IMR-90 (cell line): ENCODE measurements at regions not wholly inside any gene's neighbourhood (a gene's known extent, or its start where the extent isn't known, plus 50 kb on each side); places are given as distances from the start of the nearest gene placed in this dataset.

ENCODE experiments used
- ATAC-seq: fragments of 200-7000 bp; cut with Tn5 transposase; 2 replicates; pipeline ENCODE4 v1.9.1; 2020; ENCODE audit warnings: low read depth, mild to moderate bottlenecking, moderate library complexity
- BruUV-seq: library from RNA; stranded (reverse); fragments of 400-500 nt; replicated peaks from 2 replicates; lab custom pipeline; 2021; lab: Mats Ljungman, UMichigan
- CTCF ChIA-PET: fragments of 300-600 bp; formaldehyde crosslinking; extraction: SDS; loops from one replicate; lab custom pipeline; 2021; ENCODE audit warnings: antibody characterized with exemption; lab: Yijun Ruan, JAX
- POLR2A ChIA-PET: fragments of 300-600 bp; sonication (Branson Sonifier 250); formaldehyde crosslinking; loops from one replicate; lab custom pipeline; 2022; ENCODE audit warnings: antibody characterized with exemption; ENCODE audit not compliant: unreplicated experiment; lab: Charles Lee
- DNase-seq: peaks from one replicate; pipeline ENCODE4 v3.0.0; 2013
- H2AFZ ChIP-seq: replicated peaks from 2 replicates; pipeline ENCODE3; 2013; ENCODE audit warnings: low read length, mild to moderate bottlenecking; ENCODE audit not compliant: poor library complexity
- H2AK5ac ChIP-seq: 2 replicates; pipeline ENCODE4 v1.6.1; 2013; ENCODE audit warnings: low read depth, low read length, inconsistent platforms
- H2AK9ac ChIP-seq: replicated peaks from 2 replicates; pipeline ENCODE3; 2013; ENCODE audit warnings: mild to moderate bottlenecking, low read depth, low read length, moderate library complexity; ENCODE audit not compliant: poor library complexity
- H2BK120ac ChIP-seq: 2 replicates; pipeline ENCODE4 v1.6.1; 2013; ENCODE audit warnings: low read depth, low read length, inconsistent platforms
- H2BK15ac ChIP-seq: 3 replicates; pipeline ENCODE4 v1.6.1; 2013; ENCODE audit warnings: low read depth, low read length, inconsistent platforms
- H2BK20ac ChIP-seq: 2 replicates; pipeline ENCODE4 v1.6.1; 2013; ENCODE audit warnings: low read depth, mild to moderate bottlenecking, inconsistent platforms, low read length, moderate library complexity
- H2BK5ac ChIP-seq: 2 replicates; pipeline ENCODE4 v1.6.1; 2013; ENCODE audit warnings: mild to moderate bottlenecking, low read depth, low read length, inconsistent platforms; ENCODE audit not compliant: poor library complexity, severe bottlenecking
- H3K14ac ChIP-seq: replicated peaks from 2 replicates; pipeline ENCODE4 v1.6.1; 2013; ENCODE audit warnings: low read depth, low read length, inconsistent platforms
- H3K18ac ChIP-seq: 2 replicates; pipeline ENCODE4 v1.6.1; 2013; ENCODE audit warnings: low read depth, low read length, control low read depth
- H3K23ac ChIP-seq: 2 replicates; pipeline ENCODE4 v1.6.1; 2013; ENCODE audit warnings: low read depth, low read length, inconsistent platforms
- H3K27ac ChIP-seq: 2 replicates; pipeline ENCODE4 v1.5.1; 2013; ENCODE audit warnings: mild to moderate bottlenecking, control low read depth, low read length; ENCODE audit not compliant: insufficient read depth
- H3K27me3 ChIP-seq: 2 replicates; pipeline ENCODE4 v1.6.1; 2013; ENCODE audit warnings: low read length; ENCODE audit not compliant: control insufficient read depth, insufficient read depth
- H3K36me3 ChIP-seq: 2 replicates; pipeline ENCODE4 v1.6.1; 2013; ENCODE audit warnings: low read length, mixed read lengths; ENCODE audit not compliant: control insufficient read depth, insufficient read depth
- H3K4ac ChIP-seq: 2 replicates; pipeline ENCODE4 v1.6.1; 2013; ENCODE audit warnings: low read depth, low read length, inconsistent platforms
- H3K4me1 ChIP-seq: 2 replicates; pipeline ENCODE4 v1.6.1; 2013; ENCODE audit warnings: low read length, mixed read lengths; ENCODE audit not compliant: control insufficient read depth, insufficient read depth
- H3K4me2 ChIP-seq: 2 replicates; pipeline ENCODE4 v1.6.1; 2013; ENCODE audit warnings: low read depth, mild to moderate bottlenecking, control low read depth, low read length, moderate library complexity
- H3K4me3 ChIP-seq: 2 replicates; pipeline ENCODE4 v1.5.1; 2013; ENCODE audit warnings: low read depth, mild to moderate bottlenecking, control low read depth, low read length, moderate library complexity; ENCODE audit not compliant: insufficient read depth
- H3K56ac ChIP-seq: 2 replicates; pipeline ENCODE4 v1.6.1; 2013; ENCODE audit warnings: low read length, inconsistent platforms; ENCODE audit not compliant: insufficient read depth; ENCODE audit errors: extremely low read depth
- H3K79me1 ChIP-seq, 2 experiments: 2 replicates each; pipeline ENCODE4 v1.6.1; 2013; ENCODE audit warnings: low read length in 2 of 2, inconsistent platforms in 1 of 2, low read depth in 1 of 2
- H3K9ac ChIP-seq: 2 replicates; pipeline ENCODE4 v1.6.1; 2013; ENCODE audit warnings: low read depth, low read length, control low read depth
- H3K9me1 ChIP-seq: 2 replicates; pipeline ENCODE4 v1.6.1; 2013; ENCODE audit warnings: low read length, inconsistent platforms; ENCODE audit not compliant: insufficient read depth
- H3K9me3 ChIP-seq: 2 replicates; pipeline ENCODE4 v1.6.1; 2013; ENCODE audit warnings: low read length; ENCODE audit not compliant: control insufficient read depth, insufficient read depth
- H4K20me1 ChIP-seq: 2 replicates; pipeline ENCODE4 v1.6.1; 2013; ENCODE audit warnings: low read length, inconsistent platforms; ENCODE audit not compliant: insufficient read depth
- H4K5ac ChIP-seq: 2 replicates; pipeline ENCODE4 v1.6.1; 2013; ENCODE audit warnings: mild to moderate bottlenecking, low read depth, low read length, control low read depth
- H4K8ac ChIP-seq, 2 experiments: 2 replicates each; pipeline ENCODE4 v1.6.1; 2013; ENCODE audit warnings: low read depth in 2 of 2, low read length in 2 of 2, control low read depth in 1 of 2, inconsistent platforms in 1 of 2
- H4K91ac ChIP-seq: 2 replicates; pipeline ENCODE4 v1.6.1; 2013; ENCODE audit warnings: low read depth, low read length, inconsistent platforms; ENCODE audit not compliant: insufficient read depth
- BHLHE40 ChIP-seq: fragments of 150-350 bp; IDR thresholded peaks from 2 replicates; pipeline ENCODE4 v1.6.1; 2016; ENCODE audit warnings: mild to moderate bottlenecking, low read depth, low read length
- CHD1 ChIP-seq: IDR thresholded peaks from 2 replicates; pipeline ENCODE4 v1.6.1; 2012; ENCODE audit warnings: low read depth, low read length, improper control_type of control experiment
- CTCF ChIP-seq: conservative IDR thresholded peaks from 2 replicates; pipeline ENCODE4 v1.5.1; 2012; ENCODE audit warnings: mild to moderate bottlenecking, low read depth, low read length, improper control_type of control experiment
- FOS ChIP-seq: fragments of 150-350 bp; IDR thresholded peaks from 2 replicates; pipeline ENCODE4 v1.6.1; 2016; ENCODE audit warnings: low read depth, low read length
- MAFK ChIP-seq: IDR thresholded peaks from 2 replicates; pipeline ENCODE4 v1.6.1; 2012; ENCODE audit warnings: low read depth, low read length, improper control_type of control experiment
- MXI1 ChIP-seq: IDR thresholded peaks from 2 replicates; pipeline ENCODE4 v1.6.1; 2012; ENCODE audit warnings: low read depth, mild to moderate bottlenecking, low read length, moderate library complexity, borderline replicate concordance
- NFE2L2 ChIP-seq: fragments of 150-350 bp; IDR thresholded peaks from 2 replicates; pipeline ENCODE4 v1.6.1; 2016; ENCODE audit warnings: low read depth, mild to moderate bottlenecking, low read length
- POLR2A ChIP-seq: IDR thresholded peaks from 2 replicates; pipeline ENCODE4 v1.6.1; 2012; ENCODE audit warnings: mild to moderate bottlenecking, low read depth, low read length
- RFX5 ChIP-seq: IDR thresholded peaks from 2 replicates; pipeline ENCODE4 v1.8.0; 2012; ENCODE audit warnings: low read depth, mild to moderate bottlenecking, low read length, moderate library complexity
- SMC3 ChIP-seq: fragments of 150-350 bp; IDR thresholded peaks from 2 replicates; pipeline ENCODE4 v1.6.1; 2016; ENCODE audit warnings: low read depth, mild to moderate bottlenecking, antibody characterized with exemption, low read length, moderate library complexity
- WGBS, 2 experiments: methylation state at CpG; one replicate each; pipeline versions ENCODE4 v1.1.5 to v1.1.7; 2013; ENCODE audit warnings: missing lambda C conversion rate in 2 of 2; ENCODE audit not compliant: insufficient read length in 1 of 2; ENCODE audit errors: extremely low coverage in 2 of 2; 5-methylcytosine and 5-hydroxymethylcytosine counted together
- dilution Hi-C: fragments of 300-500 bp; cut with HindIII; formaldehyde crosslinking; loops from one replicate; pipeline ENCODE4 v1.14.3; 2018; ENCODE audit warnings: low sequenced_read_pairs; ENCODE audit not compliant: unreplicated experiment
- in situ Hi-C: fragments of 300-500 bp; cut with MboI; formaldehyde crosslinking; loops from 3 replicates; pipeline ENCODE4 v1.14.3; 2019; ENCODE audit warnings: low sequenced_read_pairs, inconsistent platforms, mixed read lengths
- intact Hi-C: fragments of 100-400 bp; cut with micrococcal nuclease; formaldehyde crosslinking; loops from 2 replicates; pipeline ENCODE4 v1.10.0; 2022
- TF ChIP-seq, protein P1 (sequence below): fragments of 150-350 bp; IDR thresholded peaks from 2 replicates; pipeline ENCODE4 v1.6.1; 2017; ENCODE audit warnings: mild to moderate bottlenecking, antibody characterized with exemption, low read length, low read depth

DNA sequence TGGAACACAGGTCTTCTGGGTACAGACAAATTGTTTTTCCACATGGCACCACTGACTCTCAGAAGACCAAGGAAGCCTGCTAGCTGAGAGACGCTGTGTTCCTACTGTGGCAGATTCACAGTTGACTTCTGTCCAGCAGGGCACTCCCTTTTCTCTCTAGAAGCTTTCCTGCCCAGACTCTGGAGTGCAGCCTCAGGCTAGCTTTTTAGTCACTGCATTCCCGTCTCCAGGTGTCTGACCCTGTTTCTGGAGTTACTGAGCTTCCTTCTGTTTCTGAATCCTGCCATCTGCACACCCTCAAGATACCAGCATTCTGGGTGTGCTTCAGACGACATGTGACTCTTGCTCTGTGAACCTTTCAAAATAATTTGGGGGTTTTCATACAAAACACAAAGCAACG, 125.1 kb downstream of the TMEM200C start:
- POLR2A ChIA-PET: no interaction called here
- ATAC-seq: no peak
- H3K4me2 ChIP-seq: no peak overlapping the region
- peaks cover 3% of the 10 kb centered on the region; the same call in 1 of the 2 replicates for H3K4me1 ChIP-seq
- TF ChIP-seq FOS (no peak), CHD1 (no peak), MAFK (no peak), RFX5 (no peak), CTCF (no peak), POLR2A (no peak), NFE2L2 (no peak), MXI1 (no peak), BHLHE40 (no peak), SMC3 (no peak)
- TF ChIP-seq, protein P1, sequence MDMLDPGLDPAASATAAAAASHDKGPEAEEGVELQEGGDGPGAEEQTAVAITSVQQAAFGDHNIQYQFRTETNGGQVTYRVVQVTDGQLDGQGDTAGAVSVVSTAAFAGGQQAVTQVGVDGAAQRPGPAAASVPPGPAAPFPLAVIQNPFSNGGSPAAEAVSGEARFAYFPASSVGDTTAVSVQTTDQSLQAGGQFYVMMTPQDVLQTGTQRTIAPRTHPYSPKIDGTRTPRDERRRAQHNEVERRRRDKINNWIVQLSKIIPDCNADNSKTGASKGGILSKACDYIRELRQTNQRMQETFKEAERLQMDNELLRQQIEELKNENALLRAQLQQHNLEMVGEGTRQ: no peak
- no peak overlapping the region for H3K4ac ChIP-seq
- CTCF ChIA-PET: no interaction called here
- H3K79me1 ChIP-seq: no peaks in the 10 kb centered on the region
- no peak overlapping the region for H2BK15ac ChIP-seq
- BruUV-seq: no TSS peak
- no peak overlapping the region for H4K91ac ChIP-seq
- H2BK120ac ChIP-seq: no peak overlapping the region
- H3K9ac ChIP-seq: no peak overlapping the region
- no peak overlapping the region for H3K27ac ChIP-seq
- dilution Hi-C loops (no loop called here), in situ Hi-C loops (no loop called here), intact Hi-C loops (no loop called here)
- H4K8ac ChIP-seq: no peak overlapping the region
- no peak overlapping the region for H3K18ac ChIP-seq
- 60% methylated on average over 1 of the region's 4 CpGs; no CpG with 5 or more reads in 1 of the 2 experiments for WGBS, 2 experiments
- no peak overlapping the region for H2BK20ac ChIP-seq
- no peaks in the 10 kb centered on the region for H3K36me3 ChIP-seq
- no peak overlapping the region for H3K14ac ChIP-seq
- no peak overlapping the region for H3K56ac ChIP-seq
- no peak overlapping the region for H2AK5ac ChIP-seq
- H4K5ac ChIP-seq: no peak overlapping the region
- no peak overlapping the region for H2AFZ ChIP-seq
- no peak overlapping the region for H2BK5ac ChIP-seq
- no peak overlapping the region for H3K23ac ChIP-seq
- no peak overlapping the region for H3K4me3 ChIP-seq
- peaks cover 2% of the 10 kb centered on the region; the same call in 1 of the 2 replicates for H3K9me1 ChIP-seq
- no peaks in the 10 kb centered on the region; the same call in 1 of the 2 replicates for H3K27me3 ChIP-seq
- no peak for DNase-seq
- H3K9me3 ChIP-seq: no peaks in the 10 kb centered on the region
- H4K20me1 ChIP-seq: no peaks in the 10 kb centered on the region
- no peak overlapping the region for H2AK9ac ChIP-seq
